Testis (tissue), 2 donors: ENCODE measurements at regions not wholly inside any gene's neighbourhood (a gene's known extent, or its start where the extent isn't known, plus 50 kb on each side); places are given as distances from the start of the nearest gene placed in this dataset.

Experiments used
- POLR2A ChIP-seq: fragments of 450-650 bp; IDR thresholded peaks from one replicate; pipeline ENCODE4 v1.6.1; 2017; ENCODE audit warnings: antibody characterized with exemption, mild to moderate bottlenecking, moderate library complexity
- TF ChIP-seq, protein P1 (sequence below), 3 experiments: fragments of 450-650 bp in 2 of 3; fragments of 200-600 bp in 1 of 3; sonication (generic) in 1 of 3; IDR thresholded peaks; one replicate each; pipeline ENCODE4 v1.5.1; 2016 to 2019; ENCODE audit warnings: antibody characterized with exemption in 3 of 3, mild to moderate bottlenecking in 2 of 3, moderate library complexity in 1 of 3

DNA sequence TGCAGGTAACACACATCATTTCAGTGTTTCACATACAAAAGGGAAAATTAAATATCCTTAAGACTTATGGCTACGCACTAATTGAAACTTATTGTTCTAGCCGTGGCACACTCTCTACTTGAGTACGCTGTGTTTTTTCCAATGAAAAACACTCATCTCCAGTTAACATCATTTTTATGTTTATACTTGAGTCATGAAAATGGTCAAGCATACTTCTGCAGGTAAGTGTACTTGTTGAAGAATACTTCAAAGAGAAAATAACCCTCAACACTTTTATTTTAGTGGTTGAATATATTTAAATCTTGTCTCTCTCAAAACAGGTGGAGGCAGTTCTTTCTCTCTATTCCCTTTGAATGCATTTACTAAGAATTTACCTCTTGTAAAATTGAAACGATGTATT lies 538.7 kb upstream of the PCDH7 start:
- TF ChIP-seq, protein P1, sequence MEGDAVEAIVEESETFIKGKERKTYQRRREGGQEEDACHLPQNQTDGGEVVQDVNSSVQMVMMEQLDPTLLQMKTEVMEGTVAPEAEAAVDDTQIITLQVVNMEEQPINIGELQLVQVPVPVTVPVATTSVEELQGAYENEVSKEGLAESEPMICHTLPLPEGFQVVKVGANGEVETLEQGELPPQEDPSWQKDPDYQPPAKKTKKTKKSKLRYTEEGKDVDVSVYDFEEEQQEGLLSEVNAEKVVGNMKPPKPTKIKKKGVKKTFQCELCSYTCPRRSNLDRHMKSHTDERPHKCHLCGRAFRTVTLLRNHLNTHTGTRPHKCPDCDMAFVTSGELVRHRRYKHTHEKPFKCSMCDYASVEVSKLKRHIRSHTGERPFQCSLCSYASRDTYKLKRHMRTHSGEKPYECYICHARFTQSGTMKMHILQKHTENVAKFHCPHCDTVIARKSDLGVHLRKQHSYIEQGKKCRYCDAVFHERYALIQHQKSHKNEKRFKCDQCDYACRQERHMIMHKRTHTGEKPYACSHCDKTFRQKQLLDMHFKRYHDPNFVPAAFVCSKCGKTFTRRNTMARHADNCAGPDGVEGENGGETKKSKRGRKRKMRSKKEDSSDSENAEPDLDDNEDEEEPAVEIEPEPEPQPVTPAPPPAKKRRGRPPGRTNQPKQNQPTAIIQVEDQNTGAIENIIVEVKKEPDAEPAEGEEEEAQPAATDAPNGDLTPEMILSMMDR (IDR thresholded peaks at IDR 0.05): no peak
- no peak for TF ChIP-seq POLR2A
